Neural cell (in vitro differentiated cells): ENCODE measurements at regions not wholly inside any gene's neighbourhood (a gene's known extent, or its start where the extent isn't known, plus 50 kb on each side); places are given as distances from the start of the nearest gene placed in this dataset.
"Not testable (repeated sequence)": the region's sequence is repeated elsewhere in the genome, so short reads cannot be mapped to it uniquely, and the experiment has no call there.

Source experiments
- H2AFZ ChIP-seq: fragments of 200-600, 300-800 bp; sonication (generic), shearing (Covaris generic); 2 replicates; pipeline ENCODE4 v1.6.0; 2014; ENCODE audit warnings: low read depth, mild to moderate bottlenecking, antibody characterized with exemption, low read length, moderate library complexity
- H3F3A ChIP-seq: fragments of 200-600 bp; shearing (Covaris generic); 2 replicates; pipeline ENCODE4 v1.6.1; 2016; ENCODE audit warnings: mild to moderate bottlenecking, moderate library complexity, mixed read lengths, antibody characterized with exemption, low read length; ENCODE audit not compliant: insufficient read depth, poor library complexity, severe bottlenecking
- H3K27ac ChIP-seq: fragments of 200-600, 300-800 bp; sonication (generic), shearing (Covaris generic); 2 replicates; pipeline ENCODE4 v1.5.1; 2014; ENCODE audit warnings: mild to moderate bottlenecking, low read length, moderate library complexity
- H3K27me3 ChIP-seq: fragments of 300-800, 200-600 bp; sonication (generic), shearing (Covaris generic); 2 replicates; pipeline ENCODE4 v1.6.0; 2014; ENCODE audit warnings: mild to moderate bottlenecking, low read depth, low read length, moderate library complexity; ENCODE audit not compliant: insufficient read depth
- H3K36me3 ChIP-seq: fragments of 300-800, 200-600 bp; sonication (generic), shearing (Covaris generic); 2 replicates; pipeline ENCODE4 v1.5.1; 2014; ENCODE audit warnings: mild to moderate bottlenecking, antibody characterized with exemption, low read length, moderate library complexity; ENCODE audit not compliant: insufficient read depth
- H3K4me2 ChIP-seq: fragments of 300-800, 200-600 bp; sonication (generic), shearing (Covaris generic); 2 replicates; pipeline ENCODE4 v1.6.0; 2014; ENCODE audit warnings: mild to moderate bottlenecking, low read length
- H3K4me3 ChIP-seq: fragments of 300-800, 200-600 bp; sonication (generic), shearing (Covaris generic); 2 replicates; pipeline ENCODE4 v1.5.1; 2014; ENCODE audit warnings: mild to moderate bottlenecking, low read length, moderate library complexity
- H3K79me2 ChIP-seq: fragments of 200-600 bp; shearing (Covaris generic); replicated peaks from 2 replicates; pipeline ENCODE4 v1.6.0; 2014; ENCODE audit warnings: mild to moderate bottlenecking, low read length, moderate library complexity; ENCODE audit not compliant: insufficient read depth
- H3K9ac ChIP-seq: fragments of 300-800, 200-600 bp; sonication (generic), shearing (Covaris generic); 2 replicates; pipeline ENCODE4 v1.6.1; 2016; ENCODE audit warnings: mild to moderate bottlenecking, low read length, mixed read lengths
- H3K9me2 ChIP-seq: fragments of 200-600 bp; shearing (Covaris generic); 2 replicates; pipeline ENCODE4 v1.6.1; 2016; ENCODE audit warnings: mild to moderate bottlenecking, low read length, mixed read lengths; ENCODE audit not compliant: insufficient read depth
- H3K9me3 ChIP-seq: fragments of 200-600, 300-800 bp; sonication (generic), shearing (Covaris generic); 2 replicates; pipeline ENCODE4 v1.6.1; 2016; ENCODE audit warnings: mild to moderate bottlenecking, mixed run types, low read length, moderate library complexity, mixed read lengths
- H4K20me1 ChIP-seq: fragments of 200-600 bp; shearing (Covaris generic); 2 replicates; pipeline ENCODE4 v1.6.1; 2016; ENCODE audit warnings: mild to moderate bottlenecking, mixed run types; ENCODE audit not compliant: insufficient read depth
- EP300 ChIP-seq: fragments of 450-650 bp; conservative IDR thresholded peaks from 2 replicates; pipeline ENCODE4 v1.6.1; 2014; ENCODE audit warnings: antibody characterized with exemption, mild to moderate bottlenecking, moderate library complexity; ENCODE audit not compliant: poor library complexity, severe bottlenecking
- EZH2 ChIP-seq: fragments of 200-600, 300-800 bp; shearing (Covaris generic), sonication (generic); IDR thresholded peaks from 2 replicates; pipeline ENCODE4 v1.6.1; 2014; ENCODE audit warnings: antibody characterized with exemption, low read length, borderline replicate concordance, mild to moderate bottlenecking; ENCODE audit not compliant: insufficient read depth, poor library complexity, severe bottlenecking
- MXI1 ChIP-seq: fragments of 450-650 bp; conservative IDR thresholded peaks from 2 replicates; pipeline ENCODE4 v1.6.1; 2014; ENCODE audit warnings: antibody characterized with exemption, mild to moderate bottlenecking; ENCODE audit not compliant: poor library complexity, severe bottlenecking
- POLR2AphosphoS5 ChIP-seq: IDR thresholded peaks from 2 replicates; pipeline ENCODE4 v1.6.1; 2012
- RAD21 ChIP-seq: fragments of 450-650 bp; conservative IDR thresholded peaks from 2 replicates; pipeline ENCODE4 v1.6.1; 2014; ENCODE audit warnings: antibody characterized with exemption, mild to moderate bottlenecking, moderate library complexity
- SMC3 ChIP-seq: fragments of 450-650 bp; conservative IDR thresholded peaks from 2 replicates; pipeline ENCODE4 v1.6.1; 2014; ENCODE audit warnings: antibody characterized with exemption, mild to moderate bottlenecking, moderate library complexity; ENCODE audit not compliant: poor library complexity
- TAF1 ChIP-seq: IDR thresholded peaks from 2 replicates; pipeline ENCODE4 v1.6.1; 2012; ENCODE audit warnings: low read depth
- TF ChIP-seq, protein P1 (sequence below): IDR thresholded peaks from 2 replicates; pipeline ENCODE4 v1.6.1; 2012; ENCODE audit warnings: borderline replicate concordance
- TF ChIP-seq, protein P2 (sequence below): fragments of 450-650 bp; IDR thresholded peaks from 2 replicates; pipeline ENCODE4 v1.5.1; 2014; ENCODE audit warnings: antibody characterized with exemption, mild to moderate bottlenecking, moderate library complexity; ENCODE audit not compliant: poor library complexity, severe bottlenecking

GRCh38 chr16:47977802-47978201, 178.0 kb downstream of the ABCC12 start:
- H3K9me3 ChIP-seq, result no peaks in the 10 kb centered on the region
- H3F3A ChIP-seq, result no peaks in the 10 kb centered on the region
- H2AFZ ChIP-seq, result no peak overlapping the region
- no peaks in the 10 kb centered on the region for H4K20me1 ChIP-seq
- H3K27me3 ChIP-seq, result no peaks in the 10 kb centered on the region
- no peaks in the 10 kb centered on the region for H3K79me2 ChIP-seq
- no peak for TF ChIP-seq RAD21
- TF ChIP-seq, protein P1, sequence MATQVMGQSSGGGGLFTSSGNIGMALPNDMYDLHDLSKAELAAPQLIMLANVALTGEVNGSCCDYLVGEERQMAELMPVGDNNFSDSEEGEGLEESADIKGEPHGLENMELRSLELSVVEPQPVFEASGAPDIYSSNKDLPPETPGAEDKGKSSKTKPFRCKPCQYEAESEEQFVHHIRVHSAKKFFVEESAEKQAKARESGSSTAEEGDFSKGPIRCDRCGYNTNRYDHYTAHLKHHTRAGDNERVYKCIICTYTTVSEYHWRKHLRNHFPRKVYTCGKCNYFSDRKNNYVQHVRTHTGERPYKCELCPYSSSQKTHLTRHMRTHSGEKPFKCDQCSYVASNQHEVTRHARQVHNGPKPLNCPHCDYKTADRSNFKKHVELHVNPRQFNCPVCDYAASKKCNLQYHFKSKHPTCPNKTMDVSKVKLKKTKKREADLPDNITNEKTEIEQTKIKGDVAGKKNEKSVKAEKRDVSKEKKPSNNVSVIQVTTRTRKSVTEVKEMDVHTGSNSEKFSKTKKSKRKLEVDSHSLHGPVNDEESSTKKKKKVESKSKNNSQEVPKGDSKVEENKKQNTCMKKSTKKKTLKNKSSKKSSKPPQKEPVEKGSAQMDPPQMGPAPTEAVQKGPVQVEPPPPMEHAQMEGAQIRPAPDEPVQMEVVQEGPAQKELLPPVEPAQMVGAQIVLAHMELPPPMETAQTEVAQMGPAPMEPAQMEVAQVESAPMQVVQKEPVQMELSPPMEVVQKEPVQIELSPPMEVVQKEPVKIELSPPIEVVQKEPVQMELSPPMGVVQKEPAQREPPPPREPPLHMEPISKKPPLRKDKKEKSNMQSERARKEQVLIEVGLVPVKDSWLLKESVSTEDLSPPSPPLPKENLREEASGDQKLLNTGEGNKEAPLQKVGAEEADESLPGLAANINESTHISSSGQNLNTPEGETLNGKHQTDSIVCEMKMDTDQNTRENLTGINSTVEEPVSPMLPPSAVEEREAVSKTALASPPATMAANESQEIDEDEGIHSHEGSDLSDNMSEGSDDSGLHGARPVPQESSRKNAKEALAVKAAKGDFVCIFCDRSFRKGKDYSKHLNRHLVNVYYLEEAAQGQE, result no peak
- TF ChIP-seq MXI1, result no peak
- TF ChIP-seq POLR2AphosphoS5, result no peak
- TF ChIP-seq TAF1, result no peak
- TF ChIP-seq SMC3, result no peak
- TF ChIP-seq EZH2, result no peak
- TF ChIP-seq EP300, result no peak
- TF ChIP-seq, protein P2, sequence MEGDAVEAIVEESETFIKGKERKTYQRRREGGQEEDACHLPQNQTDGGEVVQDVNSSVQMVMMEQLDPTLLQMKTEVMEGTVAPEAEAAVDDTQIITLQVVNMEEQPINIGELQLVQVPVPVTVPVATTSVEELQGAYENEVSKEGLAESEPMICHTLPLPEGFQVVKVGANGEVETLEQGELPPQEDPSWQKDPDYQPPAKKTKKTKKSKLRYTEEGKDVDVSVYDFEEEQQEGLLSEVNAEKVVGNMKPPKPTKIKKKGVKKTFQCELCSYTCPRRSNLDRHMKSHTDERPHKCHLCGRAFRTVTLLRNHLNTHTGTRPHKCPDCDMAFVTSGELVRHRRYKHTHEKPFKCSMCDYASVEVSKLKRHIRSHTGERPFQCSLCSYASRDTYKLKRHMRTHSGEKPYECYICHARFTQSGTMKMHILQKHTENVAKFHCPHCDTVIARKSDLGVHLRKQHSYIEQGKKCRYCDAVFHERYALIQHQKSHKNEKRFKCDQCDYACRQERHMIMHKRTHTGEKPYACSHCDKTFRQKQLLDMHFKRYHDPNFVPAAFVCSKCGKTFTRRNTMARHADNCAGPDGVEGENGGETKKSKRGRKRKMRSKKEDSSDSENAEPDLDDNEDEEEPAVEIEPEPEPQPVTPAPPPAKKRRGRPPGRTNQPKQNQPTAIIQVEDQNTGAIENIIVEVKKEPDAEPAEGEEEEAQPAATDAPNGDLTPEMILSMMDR, result no peak
- no peaks in the 10 kb centered on the region for H3K36me3 ChIP-seq
- H3K9me2 ChIP-seq, result no peaks in the 10 kb centered on the region
- no peak overlapping the region for H3K27ac ChIP-seq
- H3K9ac ChIP-seq, result no peak overlapping the region
- no peak overlapping the region for H3K4me2 ChIP-seq
- no peak overlapping the region for H3K4me3 ChIP-seq

DNA sequence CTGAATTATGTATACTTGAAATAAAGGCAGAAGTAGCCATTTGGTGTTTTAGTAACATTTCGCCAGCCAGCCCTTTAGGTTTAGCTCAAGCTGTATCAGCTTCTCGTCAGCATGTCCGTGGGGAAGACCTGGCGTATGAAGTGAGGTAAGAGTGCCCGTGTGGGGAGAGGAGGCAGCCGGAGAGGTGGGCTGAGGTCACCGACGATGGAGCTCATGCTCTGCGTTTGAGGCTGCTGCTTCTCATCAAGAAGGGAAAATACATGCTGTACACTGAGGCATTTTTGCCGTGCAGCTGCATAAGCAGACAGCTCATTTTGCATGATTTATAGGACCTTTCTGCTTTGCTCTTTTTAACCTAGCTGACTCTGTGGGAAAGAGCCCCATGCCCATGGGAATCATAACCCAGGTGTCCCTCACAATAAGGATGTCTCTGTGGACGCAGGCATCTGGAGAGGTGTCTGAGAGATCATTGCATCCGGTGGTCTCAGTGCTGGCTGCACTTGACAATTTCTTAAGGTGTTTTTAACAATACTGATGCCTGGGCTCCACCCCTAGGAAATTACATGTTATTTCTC, 179.1 kb downstream of the ABCC12 start:
- H3K36me3 ChIP-seq, result no peaks in the 10 kb centered on the region
- TF ChIP-seq RAD21, result peak; percentile 37
- no peak for TF ChIP-seq POLR2AphosphoS5
- TF ChIP-seq MXI1, result no peak
- TF ChIP-seq EZH2, result no peak
- peak; percentile 26 for TF ChIP-seq SMC3
- TF ChIP-seq EP300, result no peak
- TF ChIP-seq, protein P1, result no peak
- TF ChIP-seq, protein P2, result peak; percentile 26
- no peak for TF ChIP-seq TAF1
- H3K9me3 ChIP-seq, result no peaks in the 10 kb centered on the region
- H3K4me3 ChIP-seq, result no peak overlapping the region
- H3K27me3 ChIP-seq, result no peaks in the 10 kb centered on the region
- peak overlapping the region; percentile 4 for H3K27ac ChIP-seq
- no peak overlapping the region for H3K4me2 ChIP-seq
- no peak overlapping the region for H3K9ac ChIP-seq
- H3F3A ChIP-seq, result no peaks in the 10 kb centered on the region
- H3K79me2 ChIP-seq, result no peaks in the 10 kb centered on the region
- no peak overlapping the region for H2AFZ ChIP-seq
- no peaks in the 10 kb centered on the region for H4K20me1 ChIP-seq
- no peaks in the 10 kb centered on the region for H3K9me2 ChIP-seq

DNA sequence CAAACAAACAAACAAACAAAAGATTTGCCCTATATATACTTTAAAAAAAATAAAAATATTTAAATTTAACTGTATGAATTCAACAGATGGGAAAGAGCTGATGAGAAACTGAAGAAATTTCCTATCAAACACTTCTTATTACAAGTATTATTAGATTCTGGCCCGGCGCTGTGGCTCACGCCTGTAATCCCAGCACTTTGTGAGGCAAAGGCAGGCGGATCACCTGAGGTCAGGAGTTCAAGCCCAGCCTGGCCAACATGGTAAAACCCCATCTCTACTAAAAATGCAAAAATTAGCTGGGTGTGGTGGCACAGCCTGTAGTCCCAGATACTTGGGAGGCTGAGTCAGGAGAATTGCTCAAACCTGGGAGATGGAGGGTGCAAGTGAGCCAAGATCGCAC, 180.8 kb downstream of the ABCC12 start:
- H3K79me2 ChIP-seq, H2AFZ ChIP-seq, H3K27ac ChIP-seq, H3K4me2 ChIP-seq, H3K9me3 ChIP-seq, H3K27me3 ChIP-seq, H3K4me3 ChIP-seq, H4K20me1 ChIP-seq, H3K9me2 ChIP-seq, H3F3A ChIP-seq, H3K36me3 ChIP-seq, H3K9ac ChIP-seq: not testable (repeated sequence)
